PFSK-1 (cell line): ENCODE measurements at regions not wholly inside any gene's neighbourhood (a gene's known extent, or its start where the extent isn't known, plus 50 kb on each side); places are given as distances from the start of the nearest gene placed in this dataset.

Experiments used
- FOXP2 ChIP-seq: optimal IDR thresholded peaks from 2 replicates; pipeline ENCODE3; 2011; ENCODE audit warnings: borderline replicate concordance, control low read depth, inconsistent platforms; ENCODE audit not compliant: insufficient read depth; ENCODE audit errors: extremely low read length, extremely low read depth
- POLR2AphosphoS5 ChIP-seq: IDR thresholded peaks from 2 replicates; pipeline ENCODE4 v1.6.1; 2012; ENCODE audit warnings: low read depth, mild to moderate bottlenecking, control low read depth, low read length, moderate library complexity
- SIN3A ChIP-seq: IDR thresholded peaks from 2 replicates; pipeline ENCODE4 v1.6.1; 2012; ENCODE audit warnings: mild to moderate bottlenecking, low read length, moderate library complexity, borderline replicate concordance; ENCODE audit not compliant: insufficient read depth
- TAF1 ChIP-seq: IDR thresholded peaks from 2 replicates; pipeline ENCODE4 v1.6.1; 2012; ENCODE audit warnings: low read length, control low read depth, borderline replicate concordance; ENCODE audit not compliant: insufficient read depth
- TF ChIP-seq, protein P1 (sequence below), 2 experiments: IDR thresholded peaks; 2 replicates each; pipeline versions ENCODE4 v1.6.1 to v1.8.0; 2011 to 2012; ENCODE audit warnings: low read depth in 2 of 2, low read length in 2 of 2, control low read depth in 1 of 2, inconsistent platforms in 1 of 2, mild to moderate bottlenecking in 1 of 2, moderate library complexity in 1 of 2; ENCODE audit not compliant: insufficient read depth in 1 of 2

DNA sequence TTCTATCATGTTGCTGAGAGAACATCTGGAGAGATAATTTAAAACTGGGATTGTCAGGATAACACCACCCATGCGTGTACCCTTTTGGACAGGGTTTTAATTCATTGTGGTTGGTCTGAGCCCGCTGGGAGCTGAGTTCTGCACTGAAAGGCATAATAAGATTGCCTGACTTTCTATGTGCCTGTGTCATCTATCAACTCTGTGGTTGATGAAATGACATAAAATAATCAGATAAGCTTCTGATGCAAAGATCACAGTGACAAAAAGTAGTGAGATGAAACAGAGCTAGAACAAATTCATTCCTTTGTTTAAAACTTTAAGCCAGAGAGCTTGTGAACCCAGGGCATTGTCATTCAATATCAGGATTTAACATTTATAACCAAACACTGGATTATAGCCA, 98.7 kb downstream of the BBS10 start:
- no peak for TF ChIP-seq TAF1
- no peak for TF ChIP-seq FOXP2
- TF ChIP-seq, protein P1, sequence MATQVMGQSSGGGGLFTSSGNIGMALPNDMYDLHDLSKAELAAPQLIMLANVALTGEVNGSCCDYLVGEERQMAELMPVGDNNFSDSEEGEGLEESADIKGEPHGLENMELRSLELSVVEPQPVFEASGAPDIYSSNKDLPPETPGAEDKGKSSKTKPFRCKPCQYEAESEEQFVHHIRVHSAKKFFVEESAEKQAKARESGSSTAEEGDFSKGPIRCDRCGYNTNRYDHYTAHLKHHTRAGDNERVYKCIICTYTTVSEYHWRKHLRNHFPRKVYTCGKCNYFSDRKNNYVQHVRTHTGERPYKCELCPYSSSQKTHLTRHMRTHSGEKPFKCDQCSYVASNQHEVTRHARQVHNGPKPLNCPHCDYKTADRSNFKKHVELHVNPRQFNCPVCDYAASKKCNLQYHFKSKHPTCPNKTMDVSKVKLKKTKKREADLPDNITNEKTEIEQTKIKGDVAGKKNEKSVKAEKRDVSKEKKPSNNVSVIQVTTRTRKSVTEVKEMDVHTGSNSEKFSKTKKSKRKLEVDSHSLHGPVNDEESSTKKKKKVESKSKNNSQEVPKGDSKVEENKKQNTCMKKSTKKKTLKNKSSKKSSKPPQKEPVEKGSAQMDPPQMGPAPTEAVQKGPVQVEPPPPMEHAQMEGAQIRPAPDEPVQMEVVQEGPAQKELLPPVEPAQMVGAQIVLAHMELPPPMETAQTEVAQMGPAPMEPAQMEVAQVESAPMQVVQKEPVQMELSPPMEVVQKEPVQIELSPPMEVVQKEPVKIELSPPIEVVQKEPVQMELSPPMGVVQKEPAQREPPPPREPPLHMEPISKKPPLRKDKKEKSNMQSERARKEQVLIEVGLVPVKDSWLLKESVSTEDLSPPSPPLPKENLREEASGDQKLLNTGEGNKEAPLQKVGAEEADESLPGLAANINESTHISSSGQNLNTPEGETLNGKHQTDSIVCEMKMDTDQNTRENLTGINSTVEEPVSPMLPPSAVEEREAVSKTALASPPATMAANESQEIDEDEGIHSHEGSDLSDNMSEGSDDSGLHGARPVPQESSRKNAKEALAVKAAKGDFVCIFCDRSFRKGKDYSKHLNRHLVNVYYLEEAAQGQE (IDR thresholded peaks at IDR 0.05; ENCODE audit: insufficient read depth in 1 of 2, low read depth in 2 of 2, low read length in 2 of 2): no peak
- TF ChIP-seq POLR2AphosphoS5: no peak
- no peak for TF ChIP-seq SIN3A

DNA sequence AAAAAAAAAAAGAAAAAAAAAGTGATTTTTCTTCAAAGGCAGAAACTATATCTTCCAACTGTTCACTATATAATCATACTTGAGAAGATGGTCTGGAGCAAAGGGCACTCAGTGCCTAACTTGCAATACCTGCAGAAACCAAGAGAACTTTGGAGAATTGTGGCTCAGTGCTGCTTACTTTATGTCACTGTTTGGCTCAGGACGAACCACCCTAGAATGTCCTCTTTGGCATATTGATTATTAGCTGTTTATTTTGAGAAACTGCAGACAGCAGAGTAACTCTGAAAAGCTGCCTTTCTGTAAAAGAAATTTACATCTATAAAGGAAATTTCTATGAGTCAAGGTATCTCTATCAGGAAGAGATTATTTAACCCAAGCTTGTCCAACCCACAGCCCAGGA, 100.2 kb downstream of the BBS10 start:
- no peak for TF ChIP-seq FOXP2
- TF ChIP-seq SIN3A: no peak
- TF ChIP-seq POLR2AphosphoS5: no peak
- no peak for TF ChIP-seq TAF1
- TF ChIP-seq, protein P1 (IDR thresholded peaks at IDR 0.05; ENCODE audit: insufficient read depth in 1 of 2, low read depth in 2 of 2, low read length in 2 of 2): no peak

DNA sequence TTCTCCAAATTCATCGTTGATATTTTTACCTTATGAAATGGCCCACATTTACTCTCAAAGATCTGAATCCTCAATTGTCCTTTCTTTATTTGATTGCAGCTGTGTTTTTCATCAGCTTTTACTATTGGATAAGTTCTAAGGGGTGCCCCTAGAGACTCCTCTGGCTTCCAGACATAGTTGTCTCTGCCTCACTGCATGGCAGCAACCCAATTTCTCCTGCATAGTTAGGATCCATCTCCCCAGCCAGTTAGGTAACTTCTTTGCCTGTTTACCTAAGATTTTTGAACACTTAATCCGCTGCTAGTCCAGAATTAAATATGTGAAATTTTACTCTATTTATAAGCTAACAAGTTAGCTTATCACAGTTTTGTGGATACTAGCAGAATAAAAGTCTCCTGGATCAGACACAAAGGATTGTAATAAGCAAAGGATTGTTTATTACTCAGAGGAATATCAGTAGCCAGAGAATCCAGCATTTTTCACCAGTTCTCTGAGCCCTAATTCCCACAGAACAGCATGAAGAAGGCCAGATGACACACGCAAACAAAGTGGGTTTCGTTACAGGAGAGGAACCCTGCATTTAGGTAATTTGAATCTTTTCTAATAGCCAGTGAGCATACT, 101.1 kb downstream of the BBS10 start:
- TF ChIP-seq, protein P1 (IDR thresholded peaks at IDR 0.05; ENCODE audit: insufficient read depth in 1 of 2, low read depth in 2 of 2, low read length in 2 of 2): no peak
- TF ChIP-seq FOXP2: no peak
- no peak for TF ChIP-seq SIN3A
- no peak for TF ChIP-seq TAF1
- TF ChIP-seq POLR2AphosphoS5: no peak

DNA sequence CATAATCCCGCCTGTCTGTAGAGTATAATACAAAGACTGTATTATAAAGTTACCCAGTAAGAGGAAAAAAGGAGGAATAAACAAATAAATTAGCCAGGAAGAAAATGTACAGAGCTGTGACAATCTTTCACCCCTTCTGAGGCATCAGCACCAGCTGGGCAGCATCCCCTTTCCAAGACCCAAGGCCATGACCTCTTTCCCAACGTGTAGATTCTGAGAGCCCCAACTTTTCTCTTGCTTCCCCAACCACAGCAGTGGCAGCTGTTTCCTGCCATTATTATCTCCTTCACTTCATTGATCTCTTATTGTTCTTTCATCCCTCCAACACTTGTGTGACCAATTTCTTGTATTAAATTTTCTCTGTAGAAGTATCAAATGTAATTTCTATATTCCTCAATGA, 101.6 kb downstream of the BBS10 start:
- TF ChIP-seq FOXP2 (no peak), TAF1 (no peak), POLR2AphosphoS5 (no peak), SIN3A (no peak)
- TF ChIP-seq, protein P1 (IDR thresholded peaks at IDR 0.05; ENCODE audit: insufficient read depth in 1 of 2, low read depth in 2 of 2, low read length in 2 of 2): no peak

DNA sequence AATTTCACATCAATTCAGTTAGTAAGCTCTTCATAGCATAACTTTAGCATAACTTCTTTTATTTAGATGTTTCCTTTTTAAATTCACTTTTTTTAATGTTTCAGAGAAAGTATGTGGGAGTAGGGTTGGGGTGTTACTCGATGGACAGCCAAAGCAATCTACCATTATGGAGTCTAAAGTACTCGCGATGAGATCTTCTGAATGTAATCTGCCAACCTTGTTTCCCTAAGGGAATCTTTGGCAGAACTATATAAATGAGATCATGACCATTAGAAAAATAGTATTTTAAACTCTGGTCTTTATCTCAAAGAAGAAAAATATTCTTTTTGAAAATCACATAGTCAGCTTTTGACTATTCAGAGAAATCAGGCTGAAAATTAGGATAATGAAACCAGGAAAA, 103.9 kb downstream of the BBS10 start:
- TF ChIP-seq SIN3A (no peak), POLR2AphosphoS5 (no peak), TAF1 (no peak), FOXP2 (no peak)
- TF ChIP-seq, protein P1 (IDR thresholded peaks at IDR 0.05; ENCODE audit: insufficient read depth in 1 of 2, low read depth in 2 of 2, low read length in 2 of 2): no peak
